Activated CD8-positive, alpha-beta T cell treated with anti-CD3 and anti-CD28 coated beads, Interleukin-2, amount 10 ng/mL, durations not matched to agents 7 days and 5 days (primary cell): ENCODE measurements at regions not wholly inside any gene's neighbourhood (a gene's known extent, or its start where the extent isn't known, plus 50 kb on each side); places are given as distances from the start of the nearest gene placed in this dataset.

Experiments
- ATAC-seq: fragments of 150-1000 bp; cut with Tn5 transposase; one replicate; pipeline ENCODE4 v1.10.0; 2021; ENCODE audit warnings: moderate library complexity
- CTCF ChIA-PET: fragments of 350-600 bp; sonication (Branson Sonifier 250); formaldehyde crosslinking; loops from one replicate; lab custom pipeline; 2021; ENCODE audit warnings: antibody characterized with exemption; lab: Charles Lee
- POLR2A ChIA-PET: fragments of 350-600 bp; sonication (Branson Sonifier 250); formaldehyde crosslinking; loops from one replicate; lab custom pipeline; 2021; ENCODE audit warnings: antibody characterized with exemption; lab: Charles Lee
- DNase-seq: peaks from one replicate; pipeline ENCODE4 v3.0.0-alpha.2; 2020
- H3K27ac Mint-ChIP-seq: one replicate; pipeline ENCODE4 v1.8.0; 2021; ENCODE audit warnings: mild to moderate bottlenecking, mixed read lengths
- H3K27me3 Mint-ChIP-seq: one replicate; pipeline ENCODE4 v1.8.0; 2021; ENCODE audit warnings: low read depth, mixed read lengths
- H3K36me3 Mint-ChIP-seq: one replicate; pipeline ENCODE4 v1.8.0; 2021; ENCODE audit warnings: low read depth, mixed read lengths
- H3K4me1 Mint-ChIP-seq: one replicate; pipeline ENCODE4 v1.8.0; 2021; ENCODE audit warnings: low read depth, mixed read lengths
- H3K4me3 Mint-ChIP-seq: one replicate; pipeline ENCODE4 v1.8.0; 2021; ENCODE audit warnings: mild to moderate bottlenecking, mixed read lengths
- H3K9me3 Mint-ChIP-seq: one replicate; pipeline ENCODE4 v1.8.0; 2022; ENCODE audit warnings: mixed read lengths; ENCODE audit not compliant: insufficient read depth

DNA sequence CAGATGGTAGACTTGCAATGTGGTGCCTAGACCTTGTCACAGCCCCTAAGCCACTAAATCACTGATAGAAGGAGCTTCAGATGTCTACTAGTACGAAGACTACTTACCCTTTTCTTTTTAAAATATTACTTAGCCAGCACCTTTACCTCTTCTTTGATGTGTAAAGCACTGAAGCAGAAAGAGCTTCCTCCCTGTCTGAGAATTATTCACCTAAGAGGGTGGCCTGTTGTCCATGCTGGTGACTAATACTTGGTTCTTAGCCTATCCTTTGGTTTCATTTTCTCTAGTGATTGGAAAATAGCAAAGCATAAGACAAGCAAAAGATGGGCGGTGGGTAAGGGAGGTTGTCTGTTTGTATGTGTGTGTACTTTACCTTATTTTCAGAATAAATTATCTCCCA, 794.6 kb downstream of the TFAP2A start:
- H3K36me3 Mint-ChIP-seq = no peaks in the 10 kb centered on the region

GRCh38 chr6:9614778-9615177, 800.1 kb downstream of the TFAP2A start:
- ATAC-seq (no peak), DNase-seq (no peak)
- no peak overlapping the region for H3K27ac Mint-ChIP-seq
- no peak overlapping the region for H3K4me3 Mint-ChIP-seq
- peaks cover 5% of the 10 kb centered on the region for H3K9me3 Mint-ChIP-seq
- H3K27me3 Mint-ChIP-seq = no peaks in the 10 kb centered on the region
- H3K4me1 Mint-ChIP-seq = no peaks in the 10 kb centered on the region
- H3K36me3 Mint-ChIP-seq = no peaks in the 10 kb centered on the region
- CTCF ChIA-PET = no interaction called here
- POLR2A ChIA-PET = no interaction called here

More for the DNA sequence above, 794.6 kb downstream of the TFAP2A start:
- DNase-seq (no peak), ATAC-seq (no peak)
- Mint-ChIP-seq H3K4me3 (no peak overlapping the region), H3K27ac (no peak overlapping the region), H3K27me3 (no peaks in the 10 kb centered on the region), H3K4me1 (no peaks in the 10 kb centered on the region), H3K9me3 (peaks cover 9% of the 10 kb centered on the region)
- ChIA-PET CTCF (no interaction called here), POLR2A (no interaction called here)

- DNase-seq (no peak), ATAC-seq (no peak)
- H3K27me3 Mint-ChIP-seq = no peaks in the 10 kb centered on the region
- H3K4me1 Mint-ChIP-seq = no peaks in the 10 kb centered on the region
- no peak overlapping the region for H3K4me3 Mint-ChIP-seq
- no peak overlapping the region for H3K27ac Mint-ChIP-seq
- CTCF ChIA-PET = no interaction called here
- peaks cover 4% of the 10 kb centered on the region for H3K9me3 Mint-ChIP-seq
- POLR2A ChIA-PET = no interaction called here
- no peaks in the 10 kb centered on the region for H3K36me3 Mint-ChIP-seq
These were observed 802.4 kb downstream of the TFAP2A start for GRCh38 chr6:9612489-9612888.

DNA sequence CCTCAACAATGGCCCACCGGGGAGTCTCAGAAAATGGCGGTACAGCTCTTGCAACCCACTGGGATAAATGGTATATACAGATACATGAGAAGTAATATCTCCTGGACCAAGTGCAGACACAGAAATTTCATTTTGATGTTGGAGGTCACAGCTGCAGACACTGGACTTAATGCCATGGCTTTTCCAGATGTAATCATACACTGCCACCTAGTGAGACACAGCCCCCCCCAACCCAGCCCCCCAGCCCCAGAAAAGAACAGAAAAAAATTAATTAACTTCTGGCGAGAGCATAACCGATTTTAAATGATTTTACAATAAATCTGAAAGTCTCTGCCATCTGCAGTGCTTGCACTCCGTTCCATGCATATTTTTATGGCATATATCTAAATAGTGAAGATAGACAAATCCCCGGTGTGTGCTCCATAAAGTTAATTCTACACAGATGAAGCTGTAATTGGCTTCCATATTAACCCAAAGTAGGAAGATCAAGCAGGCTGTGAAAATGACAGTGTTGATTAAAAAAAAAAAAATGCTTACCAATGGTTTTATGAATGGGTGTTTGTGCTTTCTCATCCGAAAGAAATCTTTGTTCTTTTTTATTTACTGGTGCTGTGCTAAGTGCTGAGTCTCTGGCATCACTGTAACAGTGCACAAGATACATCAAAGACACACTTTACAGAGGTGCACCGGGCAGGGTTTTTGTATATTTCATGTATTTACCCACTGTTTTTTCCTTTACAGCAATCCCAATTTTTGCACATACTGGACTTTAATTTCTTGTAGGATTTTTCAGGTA, 804.1 kb downstream of the TFAP2A start:
- no peak for DNase-seq
- Mint-ChIP-seq H3K4me3 (no peak overlapping the region), H3K27ac (no peak overlapping the region), H3K4me1 (no peaks in the 10 kb centered on the region), H3K36me3 (no peaks in the 10 kb centered on the region), H3K27me3 (no peaks in the 10 kb centered on the region), H3K9me3 (no peaks in the 10 kb centered on the region)
- ChIA-PET CTCF (no interaction called here), POLR2A (no interaction called here)
- ATAC-seq = no peak

DNA sequence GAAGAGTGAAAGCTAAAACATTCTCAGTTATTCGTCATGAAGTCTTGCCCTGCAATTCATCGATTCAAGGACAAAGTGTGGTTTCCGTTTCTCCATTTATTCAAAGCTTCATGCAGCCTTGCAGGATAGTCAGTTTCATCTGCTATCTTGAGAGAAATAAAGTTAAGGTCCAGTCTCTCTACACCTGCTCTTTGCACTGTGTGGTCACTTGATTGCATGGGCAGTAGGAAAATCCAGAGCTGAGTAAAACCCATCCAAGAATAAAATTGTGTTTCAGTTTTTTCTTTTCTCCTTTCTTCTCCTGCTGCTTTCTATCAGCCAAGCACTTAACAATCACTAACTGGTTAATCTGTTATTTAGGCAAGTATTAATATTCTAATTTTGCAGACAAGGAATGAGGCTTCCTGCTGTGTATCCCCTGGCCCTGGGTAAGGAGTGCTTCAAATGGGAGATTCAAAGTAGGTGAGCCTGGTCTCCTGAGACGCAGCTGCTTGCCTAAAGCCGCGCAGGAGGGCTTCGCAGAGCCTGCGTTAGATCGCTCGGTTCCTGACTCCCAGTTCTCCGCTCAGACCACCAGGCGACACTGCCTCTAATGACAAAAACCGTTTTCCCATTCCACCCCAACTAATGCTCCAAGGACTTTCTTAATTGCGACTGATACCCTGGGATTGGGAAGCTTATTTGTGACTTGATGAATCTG, 808.3 kb downstream of the TFAP2A start:
- no peaks in the 10 kb centered on the region for H3K36me3 Mint-ChIP-seq
- H3K4me1 Mint-ChIP-seq = no peaks in the 10 kb centered on the region
- H3K4me3 Mint-ChIP-seq = no peak overlapping the region
- no peak overlapping the region for H3K27ac Mint-ChIP-seq
- DNase-seq (no peak), ATAC-seq (no peak)
- H3K9me3 Mint-ChIP-seq = no peaks in the 10 kb centered on the region
- POLR2A ChIA-PET = no interaction called here
- CTCF ChIA-PET = no interaction called here
- H3K27me3 Mint-ChIP-seq = no peaks in the 10 kb centered on the region

- Mint-ChIP-seq H3K27ac (no peak overlapping the region), H3K27me3 (no peaks in the 10 kb centered on the region), H3K4me1 (no peaks in the 10 kb centered on the region), H3K9me3 (no peaks in the 10 kb centered on the region), H3K4me3 (no peak overlapping the region), H3K36me3 (no peaks in the 10 kb centered on the region)
- POLR2A ChIA-PET = no interaction called here
- DNase-seq = no peak
- ATAC-seq = no peak
- CTCF ChIA-PET = no interaction called here
These were observed 820.1 kb downstream of the TFAP2A start for GRCh38 chr6:9594746-9595145.

- Mint-ChIP-seq H3K4me1 (no peaks in the 10 kb centered on the region), H3K27me3 (no peaks in the 10 kb centered on the region), H3K9me3 (no peaks in the 10 kb centered on the region), H3K27ac (no peak overlapping the region), H3K36me3 (no peaks in the 10 kb centered on the region), H3K4me3 (no peak overlapping the region)
- no peak for DNase-seq
- ChIA-PET POLR2A (no interaction called here), CTCF (no interaction called here)
- no peak for ATAC-seq
These were observed 821.3 kb downstream of the TFAP2A start for GRCh38 chr6:9593554-9593953.

GRCh38 chr6:9583753-9584352, 831.0 kb downstream of the TFAP2A start:
- no peaks in the 10 kb centered on the region for H3K27me3 Mint-ChIP-seq
- no peaks in the 10 kb centered on the region for H3K36me3 Mint-ChIP-seq
- no peak overlapping the region for H3K4me3 Mint-ChIP-seq
- ChIA-PET CTCF (no interaction called here), POLR2A (no interaction called here)
- no peak overlapping the region for H3K27ac Mint-ChIP-seq
- no peaks in the 10 kb centered on the region for H3K4me1 Mint-ChIP-seq
- DNase-seq (no peak), ATAC-seq (no peak)
- H3K9me3 Mint-ChIP-seq = no peaks in the 10 kb centered on the region

DNA sequence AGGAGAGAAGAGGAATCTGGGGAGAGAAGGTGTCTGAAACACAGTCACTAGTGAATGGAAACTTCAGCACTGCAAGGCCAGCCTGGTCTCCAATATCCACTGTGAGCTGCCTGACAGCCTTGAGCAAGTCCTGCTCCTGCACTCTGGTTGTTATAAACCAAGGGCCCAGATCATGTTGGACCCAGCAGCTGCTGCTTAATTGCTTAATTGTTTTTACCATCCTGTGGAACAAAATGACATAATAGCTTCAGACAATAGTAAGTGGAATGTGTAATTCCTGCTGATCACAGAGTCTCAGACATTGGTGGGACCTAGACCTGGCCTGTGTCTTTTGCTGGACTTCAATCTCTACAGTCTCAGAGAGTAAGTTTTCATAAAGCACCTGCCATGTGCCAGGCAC, 833.7 kb downstream of the TFAP2A start:
- Mint-ChIP-seq H3K9me3 (no peaks in the 10 kb centered on the region), H3K27me3 (no peaks in the 10 kb centered on the region), H3K27ac (no peak overlapping the region), H3K36me3 (no peaks in the 10 kb centered on the region), H3K4me1 (no peaks in the 10 kb centered on the region), H3K4me3 (no peak overlapping the region)
- ATAC-seq (no peak), DNase-seq (no peak)
- ChIA-PET POLR2A (no interaction called here), CTCF (no interaction called here)

DNA sequence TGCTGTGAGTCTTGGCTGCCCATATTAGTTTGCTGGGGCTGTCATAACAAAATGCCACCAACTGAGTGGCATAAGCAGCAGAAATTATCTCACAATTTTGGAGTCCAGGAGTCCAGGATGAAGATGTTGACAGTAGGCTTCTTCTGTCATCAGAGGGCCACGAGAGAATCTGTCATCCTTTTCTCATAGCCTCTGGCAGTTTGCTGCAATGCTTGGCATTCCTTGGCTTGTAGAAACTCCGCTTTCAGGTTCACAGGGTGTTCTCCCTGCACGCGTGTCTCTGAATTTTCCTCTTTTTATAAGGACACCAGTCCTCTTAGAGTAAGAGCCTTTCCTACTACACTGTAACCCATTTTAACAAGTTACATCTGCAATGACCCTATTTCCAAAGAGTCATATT, 838.4 kb downstream of the TFAP2A start:
- H3K27me3 Mint-ChIP-seq = no peaks in the 10 kb centered on the region
- no peak overlapping the region for H3K27ac Mint-ChIP-seq
- no peaks in the 10 kb centered on the region for H3K36me3 Mint-ChIP-seq
- ChIA-PET CTCF (no interaction called here), POLR2A (no interaction called here)
- H3K4me1 Mint-ChIP-seq = no peaks in the 10 kb centered on the region
- no peak for DNase-seq
- no peaks in the 10 kb centered on the region for H3K9me3 Mint-ChIP-seq
- H3K4me3 Mint-ChIP-seq = no peak overlapping the region
- ATAC-seq = no peak

DNA sequence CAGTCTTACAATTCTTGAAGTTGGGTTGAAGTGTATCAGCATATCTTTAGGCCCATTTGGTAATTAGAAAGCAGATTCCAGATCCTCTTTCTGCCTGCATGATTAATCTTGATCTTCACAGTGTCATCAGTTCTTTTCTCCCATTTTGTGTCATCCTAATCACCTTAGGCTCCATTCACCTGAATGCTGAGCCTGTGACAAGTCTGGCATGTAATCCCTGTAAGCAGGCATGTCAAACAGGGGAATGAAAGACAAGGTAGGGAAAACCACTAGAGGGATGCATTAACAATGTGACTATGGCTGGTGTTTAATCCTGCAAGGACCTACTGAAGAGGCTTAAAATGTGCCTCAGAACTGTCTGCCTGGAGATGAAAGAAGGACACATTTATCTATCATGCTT, 848.8 kb downstream of the TFAP2A start:
- POLR2A ChIA-PET = no interaction called here
- Mint-ChIP-seq H3K27me3 (no peaks in the 10 kb centered on the region), H3K9me3 (no peaks in the 10 kb centered on the region), H3K4me3 (no peak overlapping the region), H3K36me3 (no peaks in the 10 kb centered on the region), H3K27ac (no peak overlapping the region), H3K4me1 (no peaks in the 10 kb centered on the region)
- ATAC-seq (no peak), DNase-seq (no peak)
- CTCF ChIA-PET = no interaction called here

GRCh38 chr6:9564021-9564420, 850.9 kb downstream of the TFAP2A start:
- no peaks in the 10 kb centered on the region for H3K36me3 Mint-ChIP-seq
- H3K27me3 Mint-ChIP-seq = no peaks in the 10 kb centered on the region
- ATAC-seq = no peak
- H3K4me1 Mint-ChIP-seq = no peaks in the 10 kb centered on the region
- no peak overlapping the region for H3K4me3 Mint-ChIP-seq
- DNase-seq = no peak
- H3K27ac Mint-ChIP-seq = no peak overlapping the region
- ChIA-PET CTCF (no interaction called here), POLR2A (no interaction called here)
- no peaks in the 10 kb centered on the region for H3K9me3 Mint-ChIP-seq
